GM18868 (cell line): ENCODE measurements at regions not wholly inside any gene's neighbourhood (a gene's known extent, or its start where the extent isn't known, plus 50 kb on each side); places are given as distances from the start of the nearest gene placed in this dataset.

ENCODE experiments used
- ATAC-seq: cut with Tn5 transposase; IDR thresholded peaks from one replicate; pipeline ENCODE4 v1.9.1; 2021; ENCODE audit warnings: mild to moderate bottlenecking, moderate library complexity; ENCODE audit not compliant: unreplicated experiment

DNA sequence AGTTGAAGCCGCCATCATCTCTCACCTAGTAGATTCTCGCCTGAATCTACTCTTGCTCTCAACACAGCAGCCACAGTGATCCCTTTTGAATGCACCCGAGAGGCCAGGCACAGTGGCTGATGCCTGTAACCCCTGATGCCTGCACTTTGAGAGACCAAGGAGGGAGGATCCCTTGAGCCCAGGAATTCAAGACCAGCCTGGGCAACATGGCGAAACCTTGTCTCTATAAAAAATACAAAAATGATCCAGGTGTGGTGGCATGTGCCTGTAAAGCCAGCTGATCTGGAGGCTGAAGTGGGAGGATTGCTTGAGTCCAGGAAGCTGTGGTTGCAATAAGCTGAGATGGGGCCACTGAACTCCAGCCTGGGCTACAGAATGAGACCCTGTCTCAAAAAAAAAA is 60.3 kb upstream of the EML4 start:
- ATAC-seq: no peak

DNA sequence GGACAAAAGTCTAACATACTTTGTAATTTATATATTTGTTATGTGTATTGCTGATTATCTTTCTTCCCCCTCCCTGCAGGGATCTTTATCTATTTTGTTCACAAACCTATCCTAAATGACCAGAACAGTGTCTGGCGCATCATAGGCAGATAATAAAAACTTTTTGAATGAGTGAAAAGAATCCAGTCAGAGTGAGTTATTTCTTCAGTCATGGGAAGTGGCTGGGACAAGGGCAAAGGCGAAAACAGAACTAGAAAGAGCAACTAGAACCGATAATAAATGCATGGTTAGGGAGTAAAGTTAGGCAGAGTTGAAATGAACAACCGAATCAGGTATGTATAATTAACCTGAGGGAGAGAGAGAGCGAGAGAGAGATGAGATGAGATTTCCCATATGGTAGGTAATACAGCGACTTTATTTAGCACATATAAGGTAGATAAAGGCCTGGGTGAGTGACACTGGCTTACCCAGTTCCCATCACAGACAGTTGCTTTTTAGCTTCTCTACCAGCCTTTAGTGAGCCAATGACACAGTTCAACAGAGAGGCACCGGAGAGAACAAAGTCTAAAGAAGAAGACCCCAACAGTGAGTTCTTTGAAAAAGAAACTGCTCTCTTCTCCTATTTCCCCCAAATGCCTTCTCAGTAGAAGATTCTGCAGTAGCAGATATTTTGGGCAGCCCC is 59.1 kb upstream of the EML4 start:
- ATAC-seq: no peak

DNA sequence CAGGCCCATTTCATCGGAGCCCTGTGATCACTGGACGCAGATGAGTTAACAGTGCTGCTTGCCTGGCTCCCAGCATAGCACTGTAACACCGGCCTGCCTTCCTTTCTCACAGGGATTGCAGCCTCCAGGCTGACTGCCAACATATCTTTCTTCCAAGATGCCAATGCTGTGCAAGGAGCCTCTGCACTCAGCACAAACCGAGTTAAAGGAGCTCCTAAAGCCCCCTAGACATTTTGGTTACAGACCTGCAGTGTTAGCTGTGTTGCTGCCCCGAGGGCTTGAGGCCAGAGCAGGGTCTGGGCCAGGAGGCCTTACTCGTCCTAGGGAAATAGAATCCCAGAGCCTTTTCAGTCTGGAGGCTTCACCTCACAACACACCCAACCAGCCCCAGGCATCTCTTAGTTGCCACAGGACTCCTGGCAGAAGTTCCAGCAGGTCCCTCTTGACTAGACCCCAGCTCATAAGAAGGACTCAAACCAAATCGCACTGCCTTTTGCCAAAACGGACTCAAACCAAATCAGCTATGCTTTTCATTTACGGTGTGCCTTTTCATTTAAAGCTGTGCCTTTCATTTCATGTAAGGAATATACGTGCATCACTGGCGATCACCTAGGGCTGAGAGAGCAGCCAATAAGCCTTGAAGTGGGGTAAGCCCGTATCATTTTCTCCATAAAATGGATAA is 58.4 kb upstream of the EML4 start:
- ATAC-seq: no peak

DNA sequence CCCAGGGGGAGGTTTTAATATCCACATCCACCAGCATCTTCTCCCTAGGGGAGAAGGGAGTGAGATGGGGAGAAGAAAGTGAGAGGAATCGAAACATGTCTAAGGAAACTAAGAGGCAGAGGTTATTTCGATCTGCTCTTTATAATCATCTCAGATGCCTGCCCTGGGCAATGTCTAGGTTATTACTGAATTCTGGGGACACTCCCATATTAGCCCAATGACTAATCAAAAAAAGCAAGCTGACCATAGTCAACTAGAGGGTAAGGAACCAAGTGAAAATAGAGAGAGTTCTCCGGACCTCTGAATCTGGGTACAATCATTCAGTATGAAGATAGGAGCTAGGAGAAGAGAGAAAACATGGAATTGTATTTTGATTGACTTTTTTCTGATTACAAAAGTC is 56.7 kb upstream of the EML4 start:
- ATAC-seq: no peak

DNA sequence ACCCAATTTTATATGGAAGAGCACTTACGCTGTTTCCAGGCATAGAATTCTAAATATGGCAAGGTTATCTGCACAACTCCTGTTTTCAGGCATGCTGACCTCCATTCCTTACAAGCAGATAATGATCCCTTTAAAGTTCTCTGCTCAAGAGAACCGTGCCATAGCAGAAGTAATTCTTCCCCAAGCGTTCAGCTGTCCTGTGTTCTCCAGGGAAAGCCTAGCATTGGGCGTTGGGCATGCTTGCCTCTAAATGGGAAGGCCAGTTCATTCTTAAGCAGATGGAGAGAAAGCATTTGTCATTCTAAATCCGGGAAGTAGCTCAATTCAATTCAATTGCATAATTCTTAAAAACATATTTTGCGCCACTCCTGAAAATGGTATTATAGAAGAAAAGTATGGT is 55.7 kb upstream of the EML4 start:
- ATAC-seq: no peak

DNA sequence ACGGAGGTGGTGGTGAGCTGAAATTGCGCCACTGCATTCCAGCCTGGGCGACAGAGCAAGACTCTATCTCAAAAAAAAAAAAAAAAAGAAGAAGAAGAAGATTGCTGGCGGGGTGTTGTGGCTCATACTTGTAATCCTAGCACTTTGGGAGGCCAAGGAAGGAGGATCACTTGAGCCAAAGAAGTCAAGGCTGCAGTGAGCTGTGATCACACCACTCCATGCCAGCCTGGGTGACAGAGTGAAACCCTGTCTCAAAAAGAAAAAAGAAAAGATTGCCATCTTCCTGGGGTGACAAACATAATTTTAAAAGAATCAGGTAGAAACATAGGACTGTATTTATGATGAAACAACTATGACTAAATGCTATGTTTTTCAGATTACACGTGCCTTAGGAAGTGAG is 55.1 kb upstream of the EML4 start:
- no peak for ATAC-seq

DNA sequence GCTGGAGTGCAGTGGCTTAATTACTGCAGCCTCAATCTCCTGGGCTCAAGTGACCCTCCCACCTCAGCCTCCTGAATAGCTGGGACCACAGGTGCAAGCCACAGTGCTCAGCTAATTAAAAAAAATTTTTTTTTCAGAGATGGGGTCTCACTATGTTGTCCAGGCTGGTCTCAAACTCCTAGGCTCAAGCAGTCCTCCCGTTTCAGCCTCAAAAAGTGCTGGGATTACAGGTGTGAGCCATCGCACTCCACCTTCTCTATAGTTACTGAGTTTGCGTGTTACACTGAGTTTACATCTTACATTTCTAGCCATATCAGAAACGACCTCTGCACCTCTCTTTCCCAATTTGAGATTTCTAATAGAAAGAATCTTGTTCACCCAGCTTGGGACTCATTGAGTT is 53.6 kb upstream of the EML4 start:
- no peak for ATAC-seq

DNA sequence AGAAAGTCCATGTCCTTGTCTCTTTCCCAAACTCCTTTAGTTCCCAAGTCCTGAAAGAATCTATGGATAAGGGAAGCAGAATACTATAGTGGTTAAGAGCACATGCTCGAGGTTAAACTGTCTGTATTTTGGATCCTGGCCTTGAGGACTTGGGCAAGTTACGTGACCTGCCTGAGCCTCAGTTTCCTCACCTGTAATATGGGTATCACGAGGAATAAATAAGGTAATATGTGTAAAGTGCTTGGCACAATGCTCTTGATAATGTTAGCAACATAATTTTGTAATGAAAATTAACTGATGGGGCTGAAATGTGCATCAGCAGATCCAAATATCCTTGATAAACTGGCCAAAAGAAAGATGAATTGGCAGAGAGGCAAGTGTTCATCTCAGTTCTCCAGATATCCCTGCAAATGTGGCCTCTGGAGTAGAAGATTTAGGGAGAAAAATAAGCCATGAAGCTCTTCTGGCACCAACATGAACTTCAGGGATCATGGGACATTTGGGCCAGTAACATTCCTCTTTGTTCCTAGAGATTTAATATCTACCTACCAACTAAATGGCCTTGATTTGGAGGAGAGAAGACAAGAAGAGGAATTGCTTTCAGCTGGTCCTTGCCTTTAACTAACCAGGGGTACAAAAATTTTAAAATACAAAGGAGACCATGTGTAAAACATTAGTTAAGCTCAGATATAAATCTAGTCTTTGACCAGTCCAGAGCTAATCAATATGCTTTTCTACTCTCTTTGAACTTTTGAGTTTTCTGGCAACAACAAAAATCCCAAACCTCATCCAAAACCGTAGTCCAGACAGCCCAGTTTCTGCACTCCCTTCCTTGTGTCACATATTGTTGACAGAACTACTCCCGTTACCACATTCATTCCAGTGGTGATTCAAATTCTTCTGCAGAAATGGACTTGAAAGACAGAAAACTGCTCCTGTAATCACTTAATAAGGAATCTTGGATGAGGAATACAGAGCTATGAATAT is 52.7 kb upstream of the EML4 start:
- no peak for ATAC-seq

DNA sequence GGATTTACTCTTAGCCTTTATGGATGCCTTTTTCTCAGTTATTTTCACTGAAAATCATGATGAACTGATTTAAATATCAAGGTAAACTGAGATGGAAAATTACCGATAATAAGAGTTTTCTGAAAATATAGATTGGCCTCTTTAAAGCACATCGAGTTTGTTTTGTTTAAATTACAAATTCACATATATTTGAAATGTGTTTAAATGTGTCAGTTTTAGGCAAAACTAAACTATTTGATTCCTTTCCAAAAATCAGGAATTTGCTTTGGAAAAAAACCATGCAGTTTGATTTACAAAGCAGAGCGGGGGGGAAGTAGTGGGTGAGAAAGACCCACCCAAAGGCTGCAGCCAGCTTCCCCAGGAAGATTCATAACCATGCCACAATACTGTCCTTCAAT is 52.0 kb upstream of the EML4 start:
- no peak for ATAC-seq

DNA sequence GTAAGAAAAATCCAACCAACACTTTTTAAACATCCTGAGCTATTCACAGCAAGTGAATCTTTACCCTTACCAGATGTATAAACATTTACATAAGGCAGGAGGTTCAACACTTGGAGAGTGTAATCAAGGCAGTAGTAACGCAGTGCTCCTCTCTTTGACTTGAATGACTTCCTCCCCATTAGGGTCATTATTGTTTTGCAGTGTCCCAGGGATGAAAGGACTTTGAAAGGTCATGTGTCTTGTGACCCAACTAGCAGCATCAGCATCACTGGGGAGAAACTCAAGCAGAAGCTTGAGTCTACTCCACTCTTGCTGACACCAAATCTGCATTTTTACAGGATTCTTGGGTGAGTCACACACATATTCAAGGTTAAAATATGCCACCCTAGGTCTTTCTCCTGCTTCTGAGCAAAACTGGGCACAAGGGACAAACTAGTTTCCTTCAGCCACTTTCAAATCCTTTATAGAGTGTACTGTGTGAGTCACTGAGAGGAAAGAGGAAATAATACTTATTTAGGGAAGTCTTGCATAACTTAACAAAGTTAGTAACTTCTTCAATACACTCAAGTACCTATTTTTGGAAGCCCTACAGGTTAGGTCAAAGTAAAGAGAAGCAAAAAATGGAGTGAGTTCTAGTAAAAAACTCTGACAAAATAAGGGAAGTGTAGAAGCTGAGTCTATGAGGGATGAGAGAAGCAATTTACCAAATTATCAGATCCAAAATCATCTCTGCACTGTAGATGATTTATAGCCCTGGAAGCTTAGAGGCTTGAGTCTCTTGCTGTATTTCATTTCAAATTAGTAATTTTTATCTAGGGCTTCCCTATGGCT is 51.0 kb upstream of the EML4 start:
- ATAC-seq: peak; percentile 93

DNA sequence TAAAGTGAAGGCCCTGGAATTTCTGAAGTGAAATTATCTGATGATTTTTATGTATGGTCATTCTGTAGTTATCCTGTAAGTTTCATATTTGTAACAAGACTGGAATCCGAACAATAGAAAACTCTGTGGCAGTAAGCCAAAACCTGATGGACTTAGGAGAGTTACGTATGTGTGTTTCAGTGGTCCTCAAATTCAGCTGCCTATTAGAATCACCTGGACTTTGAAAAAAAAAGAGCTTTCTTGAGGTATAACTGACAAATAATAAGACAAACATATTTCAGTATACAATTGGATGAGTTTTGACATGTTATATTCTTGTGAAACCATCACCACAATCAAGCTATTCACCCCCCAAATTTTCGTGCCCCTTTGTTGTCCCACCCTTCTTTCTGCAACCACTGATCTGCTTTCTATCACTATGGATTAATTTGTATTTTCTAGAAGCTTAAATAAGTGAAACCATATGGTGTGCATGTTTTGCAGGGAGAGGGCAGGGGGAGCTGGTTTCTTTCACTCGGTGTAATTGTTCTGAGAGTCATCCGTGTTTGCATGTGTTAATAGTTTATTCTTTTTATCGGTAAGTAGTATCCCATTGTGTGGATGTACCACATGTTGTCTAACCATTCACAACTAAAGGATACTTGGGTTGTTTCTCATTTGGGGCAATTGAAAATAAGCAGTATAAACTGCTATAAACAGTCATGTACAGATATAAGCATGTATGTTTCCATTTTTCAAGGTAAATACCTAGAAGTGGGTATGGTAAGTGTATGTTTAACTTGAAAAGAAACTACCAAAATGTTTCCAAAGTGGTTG is 50.2 kb upstream of the EML4 start:
- ATAC-seq: no peak
